ENCODE measurements at regions not wholly inside any gene's neighbourhood (a gene's known extent, or its start where the extent isn't known, plus 50 kb on each side); places are given as distances from the start of the nearest gene placed in this dataset.

DNA sequence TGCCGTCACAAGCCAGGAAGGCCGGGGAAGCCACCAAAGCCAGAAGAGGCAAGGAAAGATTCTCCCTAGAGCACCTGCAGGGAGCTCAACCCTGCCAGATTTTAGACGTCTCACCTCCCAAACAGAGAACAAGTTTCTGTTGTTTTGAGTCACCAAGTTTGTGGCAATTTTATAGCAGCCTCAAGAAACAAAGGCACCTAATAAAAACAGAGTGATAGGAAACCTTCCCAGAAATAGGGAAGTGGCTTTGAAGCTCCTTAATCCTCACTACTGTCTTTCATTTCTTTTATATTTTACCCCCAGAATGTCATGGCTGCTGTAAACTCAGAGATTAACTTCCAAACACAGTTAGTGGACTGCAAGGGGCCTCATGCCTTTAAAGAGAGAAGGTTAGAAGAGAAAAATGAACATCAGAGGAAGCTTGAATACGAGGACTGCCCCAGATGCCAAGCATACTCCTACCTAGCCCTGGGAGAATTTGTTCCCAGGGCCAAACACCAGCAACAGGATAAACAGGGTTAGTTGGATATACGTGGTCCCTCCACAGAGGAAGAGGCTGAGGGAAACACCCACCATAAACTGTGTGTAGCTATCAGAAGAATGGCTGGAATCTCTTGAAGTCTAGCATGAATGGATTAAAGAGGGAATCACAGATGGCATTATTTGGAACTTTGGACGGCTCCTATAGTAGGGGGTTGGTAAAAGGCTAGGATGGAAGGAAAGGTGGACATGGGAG is 148.3 kb downstream of the KCNA5 start:
- TF ChIP-seq, protein P1, sequence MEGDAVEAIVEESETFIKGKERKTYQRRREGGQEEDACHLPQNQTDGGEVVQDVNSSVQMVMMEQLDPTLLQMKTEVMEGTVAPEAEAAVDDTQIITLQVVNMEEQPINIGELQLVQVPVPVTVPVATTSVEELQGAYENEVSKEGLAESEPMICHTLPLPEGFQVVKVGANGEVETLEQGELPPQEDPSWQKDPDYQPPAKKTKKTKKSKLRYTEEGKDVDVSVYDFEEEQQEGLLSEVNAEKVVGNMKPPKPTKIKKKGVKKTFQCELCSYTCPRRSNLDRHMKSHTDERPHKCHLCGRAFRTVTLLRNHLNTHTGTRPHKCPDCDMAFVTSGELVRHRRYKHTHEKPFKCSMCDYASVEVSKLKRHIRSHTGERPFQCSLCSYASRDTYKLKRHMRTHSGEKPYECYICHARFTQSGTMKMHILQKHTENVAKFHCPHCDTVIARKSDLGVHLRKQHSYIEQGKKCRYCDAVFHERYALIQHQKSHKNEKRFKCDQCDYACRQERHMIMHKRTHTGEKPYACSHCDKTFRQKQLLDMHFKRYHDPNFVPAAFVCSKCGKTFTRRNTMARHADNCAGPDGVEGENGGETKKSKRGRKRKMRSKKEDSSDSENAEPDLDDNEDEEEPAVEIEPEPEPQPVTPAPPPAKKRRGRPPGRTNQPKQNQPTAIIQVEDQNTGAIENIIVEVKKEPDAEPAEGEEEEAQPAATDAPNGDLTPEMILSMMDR (IDR thresholded peaks at IDR 0.05): no peak

DNA sequence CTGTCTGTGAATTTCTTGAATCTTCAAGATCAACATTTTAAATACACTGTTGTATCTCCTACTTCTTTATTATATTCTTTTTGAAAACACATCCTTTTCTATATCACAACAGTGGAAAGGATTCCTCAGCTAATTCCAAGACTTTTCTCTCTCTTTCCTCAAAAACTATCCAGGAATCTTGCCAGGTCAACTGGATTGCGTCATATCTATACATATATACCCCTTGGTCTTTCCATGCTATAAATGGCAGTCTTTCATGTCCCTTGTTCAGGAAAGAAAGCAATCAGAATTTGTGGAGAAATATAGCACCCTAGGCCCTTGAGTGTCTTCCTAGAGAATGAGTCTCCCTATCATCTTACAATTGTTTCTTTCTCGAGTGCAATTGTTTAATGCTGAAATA is 149.0 kb downstream of the KCNA5 start:
- TF ChIP-seq, protein P1 (IDR thresholded peaks at IDR 0.05): no peak

DNA sequence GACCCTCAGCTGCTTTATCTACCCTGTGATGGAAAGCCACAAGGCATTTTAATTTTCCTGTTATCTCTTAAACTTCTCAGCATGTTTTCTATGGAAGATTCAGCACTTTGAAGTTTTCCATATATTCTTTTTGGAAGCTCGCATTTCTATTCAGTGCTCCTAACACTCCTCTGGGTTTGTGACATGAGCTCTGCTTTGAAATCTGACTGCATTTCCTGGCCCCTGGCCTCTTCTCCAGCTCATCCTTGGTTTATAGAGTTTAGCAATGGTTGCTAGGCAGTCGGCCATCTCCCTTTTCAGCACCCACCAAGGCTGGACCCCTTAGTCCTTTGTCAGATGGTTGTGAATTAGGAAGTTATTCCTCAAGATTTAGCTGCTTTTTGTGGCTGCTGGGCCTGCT is 150.6 kb downstream of the KCNA5 start:
- TF ChIP-seq, protein P1 (IDR thresholded peaks at IDR 0.05): no peak

DNA sequence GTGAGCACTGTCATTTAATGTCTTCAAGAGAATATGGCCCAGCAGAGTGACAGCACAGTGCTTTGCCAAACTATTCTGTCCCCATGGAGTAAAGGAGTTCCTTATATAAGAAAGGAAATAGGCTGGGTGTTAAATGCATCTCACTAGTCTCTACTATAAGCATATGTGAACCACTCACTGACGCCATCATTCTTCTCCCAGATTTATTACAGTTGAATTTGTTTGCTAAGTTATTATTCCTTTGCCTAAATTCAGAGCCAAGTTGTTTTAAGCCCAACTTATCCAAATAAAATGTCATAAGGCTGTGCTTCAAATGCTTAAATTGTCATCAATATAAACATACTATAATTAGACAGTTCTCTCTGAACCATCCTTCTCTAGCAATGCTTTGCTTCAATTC is 151.6 kb downstream of the KCNA5 start:
- TF ChIP-seq, protein P1 (IDR thresholded peaks at IDR 0.05): no peak

DNA sequence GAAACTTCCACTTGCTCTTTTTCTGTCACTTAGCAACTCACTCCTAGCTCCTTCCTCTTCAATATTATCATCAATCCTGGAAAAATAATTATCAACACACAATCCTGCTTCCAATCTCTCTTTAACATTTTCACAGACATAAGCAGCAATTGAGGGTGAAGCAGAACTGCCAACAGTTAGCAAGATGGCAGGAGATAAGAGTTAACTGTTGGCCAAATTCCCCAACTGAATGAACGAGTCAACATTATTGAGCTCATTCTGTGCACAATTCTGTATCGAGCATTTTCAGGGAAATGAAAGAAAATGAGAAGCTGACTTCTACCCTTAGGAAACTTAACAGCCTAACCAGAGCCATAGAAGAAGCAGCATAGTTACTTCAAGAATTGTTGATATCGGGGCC is 152.0 kb downstream of the KCNA5 start:
- TF ChIP-seq, protein P1 (IDR thresholded peaks at IDR 0.05): no peak

DNA sequence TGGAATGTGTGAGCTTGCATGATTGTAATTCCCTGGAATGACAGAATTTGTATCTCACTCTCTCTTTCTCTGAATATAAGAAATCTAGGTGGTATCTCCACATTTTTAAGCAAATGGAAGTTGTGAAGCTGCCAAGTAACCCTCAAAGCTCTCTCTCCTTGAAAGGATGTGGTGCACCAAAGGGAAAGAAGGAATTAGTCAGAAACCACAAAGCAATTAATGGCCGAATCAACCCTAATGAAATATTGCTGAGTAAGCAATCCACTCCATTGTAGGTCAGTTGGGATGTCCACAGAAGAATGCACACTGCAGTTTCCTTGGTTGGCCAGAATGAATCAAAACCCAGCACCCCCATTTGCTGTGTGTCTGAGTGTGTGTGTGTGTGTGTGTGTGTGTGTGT is 153.5 kb downstream of the KCNA5 start:
- TF ChIP-seq, protein P1 (IDR thresholded peaks at IDR 0.05): no peak

DNA sequence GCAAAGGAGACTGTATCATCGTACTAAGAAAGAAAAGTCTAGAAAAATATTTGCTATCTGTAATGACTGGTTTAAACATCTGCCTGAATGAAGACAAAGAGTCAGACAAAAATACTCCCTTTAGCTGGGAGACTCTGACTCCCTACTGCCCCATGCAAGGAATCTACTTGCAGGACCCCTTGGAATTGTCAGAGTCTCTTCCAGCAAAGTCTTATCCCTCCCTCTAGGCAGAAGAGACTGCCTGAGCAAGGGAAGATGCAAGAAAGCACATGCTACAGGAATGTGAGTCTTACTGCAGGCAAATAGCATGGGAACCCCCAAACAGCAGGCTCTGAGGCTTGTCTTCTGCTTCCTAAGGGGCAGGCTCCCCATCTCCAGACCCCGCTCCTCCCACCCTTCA is 154.0 kb downstream of the KCNA5 start:
- TF ChIP-seq, protein P1 (IDR thresholded peaks at IDR 0.05): no peak
